ENCODE measurements at regions not wholly inside any gene's neighbourhood (a gene's known extent, or its start where the extent isn't known, plus 50 kb on each side); places are given as distances from the start of the nearest gene placed in this dataset.

DNA sequence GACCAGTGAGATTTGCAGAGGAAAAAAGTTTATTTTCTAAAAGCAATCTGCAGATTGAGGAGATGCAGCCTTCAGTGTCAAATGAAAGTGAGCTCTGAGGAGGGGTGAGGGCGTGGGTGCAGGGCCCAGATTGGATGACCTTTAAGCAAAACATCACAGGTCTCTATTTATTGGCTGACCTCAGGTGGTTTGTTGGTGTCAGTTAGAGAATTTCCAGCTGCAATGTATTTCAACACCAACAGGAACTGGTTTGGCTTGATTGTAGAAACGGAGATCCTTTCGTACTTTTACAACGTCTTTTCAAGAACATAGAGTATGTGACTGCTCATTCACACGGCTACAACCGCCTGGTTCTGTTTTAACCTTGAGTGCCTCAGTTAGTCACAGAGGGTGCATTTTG lies 1069.1 kb downstream of the EFNA5 start:
- Histone ChIP-seq H3K4me3 (ENCODE audit: low read length) (no peak overlapping the region), H3K36me3 (ENCODE audit: insufficient read depth, low read depth, low read length) (no peaks in the 10 kb centered on the region), H3K9ac (ENCODE audit: low read depth, low read length) (no peak overlapping the region), H3K9me3 (ENCODE audit: insufficient read depth, low read depth, low read length) (no peaks in the 10 kb centered on the region), H3K27me3 (ENCODE audit: insufficient read depth, low read length) (no peaks in the 10 kb centered on the region), H3K27ac (ENCODE audit: low read length) (no peak overlapping the region), H3K4me1 (ENCODE audit: insufficient read depth, low read length) (no peaks in the 10 kb centered on the region)

DNA sequence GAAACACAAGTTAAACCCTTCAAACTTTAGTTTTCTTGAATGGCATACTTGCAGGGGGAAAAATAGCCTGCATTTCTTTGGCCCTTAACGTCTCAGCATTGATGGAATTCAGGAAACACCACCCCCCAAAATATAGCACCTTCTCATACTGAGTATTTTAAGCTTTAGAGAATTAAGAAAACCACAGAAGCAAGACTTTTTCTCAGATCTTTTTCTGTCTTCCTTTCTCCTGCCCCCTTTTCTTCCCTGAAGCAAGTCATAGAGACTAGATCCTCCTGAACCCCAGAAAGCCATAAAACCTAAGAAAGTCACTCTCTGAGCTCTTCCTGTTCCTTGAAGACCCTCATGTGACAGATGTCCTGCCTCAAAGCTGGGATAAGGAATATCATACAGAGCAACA lies 1069.9 kb downstream of the EFNA5 start:
- Histone ChIP-seq H3K36me3 (ENCODE audit: insufficient read depth, low read depth, low read length) (no peaks in the 10 kb centered on the region), H3K9ac (ENCODE audit: low read depth, low read length) (no peak overlapping the region), H3K9me3 (ENCODE audit: insufficient read depth, low read depth, low read length) (no peaks in the 10 kb centered on the region), H3K4me1 (ENCODE audit: insufficient read depth, low read length) (no peaks in the 10 kb centered on the region), H3K27me3 (ENCODE audit: insufficient read depth, low read length) (no peaks in the 10 kb centered on the region), H3K27ac (ENCODE audit: low read length) (no peak overlapping the region), H3K4me3 (ENCODE audit: low read length) (no peak overlapping the region)

DNA sequence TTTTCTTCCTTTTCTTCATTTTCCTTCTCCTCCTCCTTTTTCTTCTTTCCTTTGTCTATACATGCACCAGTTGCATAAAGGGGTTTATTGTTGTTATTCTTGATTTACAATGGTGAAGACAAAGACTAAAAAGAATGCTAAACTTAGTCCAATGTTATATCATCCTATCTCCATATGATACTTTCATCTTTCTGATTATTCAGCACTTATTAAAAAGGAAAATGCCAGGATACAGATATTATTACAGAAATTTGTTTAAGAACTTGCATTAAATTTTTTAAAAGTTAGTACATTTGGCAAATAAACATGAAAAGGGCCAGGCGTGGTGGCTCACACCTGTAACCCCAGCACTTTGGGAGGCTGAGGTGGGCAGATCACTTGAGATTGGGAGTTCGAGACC lies 1074.9 kb downstream of the EFNA5 start:
- Histone ChIP-seq H3K9ac (ENCODE audit: low read depth, low read length) (no peak overlapping the region), H3K4me1 (ENCODE audit: insufficient read depth, low read length) (no peaks in the 10 kb centered on the region), H3K9me3 (ENCODE audit: insufficient read depth, low read depth, low read length) (no peaks in the 10 kb centered on the region), H3K27me3 (ENCODE audit: insufficient read depth, low read length) (no peaks in the 10 kb centered on the region), H3K27ac (ENCODE audit: low read length) (no peak overlapping the region), H3K4me3 (ENCODE audit: low read length) (no peak overlapping the region), H3K36me3 (ENCODE audit: insufficient read depth, low read depth, low read length) (no peaks in the 10 kb centered on the region)

DNA sequence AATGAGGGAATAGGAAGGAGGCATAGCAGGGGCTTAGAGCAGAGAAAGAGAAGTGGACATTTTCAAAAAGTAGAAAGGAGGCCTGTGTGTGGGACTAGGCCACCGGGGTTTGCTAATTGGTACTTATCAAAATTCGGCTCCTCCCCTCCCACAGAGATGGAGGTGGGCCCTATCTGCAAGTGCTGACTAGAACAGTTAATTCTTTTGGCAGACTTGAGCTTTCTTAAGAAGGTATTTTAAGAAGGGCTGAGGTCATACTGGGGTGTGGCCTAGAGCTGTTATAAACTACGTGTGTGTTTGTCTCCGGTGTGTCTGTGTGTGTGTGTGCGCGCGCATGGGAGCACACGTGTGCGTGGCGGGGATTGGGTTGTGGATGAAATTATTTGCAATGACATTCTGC lies 1086.5 kb downstream of the EFNA5 start:
- Histone ChIP-seq H3K36me3 (ENCODE audit: insufficient read depth, low read depth, low read length) (no peaks in the 10 kb centered on the region), H3K27ac (ENCODE audit: low read length) (no peak overlapping the region), H3K9me3 (ENCODE audit: insufficient read depth, low read depth, low read length) (no peaks in the 10 kb centered on the region), H3K9ac (ENCODE audit: low read depth, low read length) (no peak overlapping the region), H3K27me3 (ENCODE audit: insufficient read depth, low read length) (no peaks in the 10 kb centered on the region), H3K4me1 (ENCODE audit: insufficient read depth, low read length) (no peaks in the 10 kb centered on the region), H3K4me3 (ENCODE audit: low read length) (no peak overlapping the region)

DNA sequence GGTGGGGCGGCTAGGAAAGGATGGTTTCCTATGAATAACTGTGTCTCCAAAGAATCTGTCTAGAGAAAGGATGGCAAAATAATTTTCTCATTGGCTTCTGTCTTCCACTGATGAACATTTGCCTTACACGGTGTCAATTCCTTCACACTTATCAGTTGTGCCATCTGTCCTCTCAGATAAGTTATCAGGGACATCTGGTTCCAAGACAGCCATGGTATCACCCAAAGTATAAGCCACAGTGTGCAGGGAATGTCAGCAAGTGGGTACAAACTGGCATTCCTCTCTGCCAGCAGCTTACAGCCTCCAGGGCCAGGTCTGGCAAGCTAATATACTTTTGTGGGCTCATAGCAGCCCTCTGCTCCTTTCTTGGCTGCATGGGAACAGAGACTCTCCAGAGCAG lies 1092.0 kb downstream of the EFNA5 start:
- Histone ChIP-seq H3K36me3 (ENCODE audit: insufficient read depth, low read depth, low read length) (no peaks in the 10 kb centered on the region), H3K27me3 (ENCODE audit: insufficient read depth, low read length) (no peaks in the 10 kb centered on the region), H3K9me3 (ENCODE audit: insufficient read depth, low read depth, low read length) (no peaks in the 10 kb centered on the region), H3K4me1 (ENCODE audit: insufficient read depth, low read length) (no peaks in the 10 kb centered on the region), H3K9ac (ENCODE audit: low read depth, low read length) (no peak overlapping the region), H3K4me3 (ENCODE audit: low read length) (no peak overlapping the region), H3K27ac (ENCODE audit: low read length) (no peak overlapping the region)

DNA sequence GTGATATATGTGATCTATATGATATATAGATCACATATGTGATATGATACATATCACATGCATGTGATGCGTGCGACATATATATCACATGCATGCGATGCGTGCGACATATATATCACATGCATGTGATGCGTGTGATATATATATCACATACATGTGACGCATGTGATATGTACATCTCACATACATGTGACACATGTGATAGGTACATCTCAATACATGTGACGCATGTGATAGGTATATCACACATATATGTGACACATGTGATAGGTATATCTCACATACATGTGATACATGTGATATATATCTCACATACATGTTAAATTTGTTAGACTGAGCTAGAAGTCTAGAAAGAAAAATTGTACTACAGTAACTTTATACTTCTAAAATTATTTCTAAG lies 1095.9 kb downstream of the EFNA5 start:
- H3K27me3 ChIP-seq (ENCODE audit: insufficient read depth, low read length): no peaks in the 10 kb centered on the region
- no peaks in the 10 kb centered on the region for H3K9me3 ChIP-seq (ENCODE audit: insufficient read depth, low read depth, low read length)
- no peak overlapping the region for H3K27ac ChIP-seq (ENCODE audit: low read length)
- H3K4me3 ChIP-seq (ENCODE audit: low read length): no peak overlapping the region
- no peak overlapping the region for H3K9ac ChIP-seq (ENCODE audit: low read depth, low read length)
- H3K36me3 ChIP-seq (ENCODE audit: insufficient read depth, low read depth, low read length): no peaks in the 10 kb centered on the region
- no peaks in the 10 kb centered on the region for H3K4me1 ChIP-seq (ENCODE audit: insufficient read depth, low read length)

DNA sequence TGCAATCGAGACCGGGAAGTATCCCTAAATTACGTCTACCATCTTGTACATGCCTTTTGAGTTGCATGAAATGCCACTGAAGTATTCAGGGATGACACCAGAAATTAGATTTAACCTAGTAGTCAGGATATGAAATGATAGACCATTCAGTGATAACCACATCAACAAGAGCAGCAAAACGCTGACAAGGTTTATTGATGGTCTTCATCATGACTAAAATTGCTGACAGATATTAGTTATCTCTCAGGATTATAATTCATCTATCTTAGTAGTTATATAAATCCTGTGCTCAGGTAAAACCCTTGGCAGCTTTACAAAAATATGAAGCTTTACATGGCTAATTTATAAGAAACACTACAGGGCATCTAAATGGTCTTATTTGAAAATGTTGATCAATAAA lies 1104.7 kb downstream of the EFNA5 start:
- Histone ChIP-seq H3K9me3 (ENCODE audit: insufficient read depth, low read depth, low read length) (peaks cover 11% of the 10 kb centered on the region; the same call in 1 of the 2 replicates), H3K36me3 (ENCODE audit: insufficient read depth, low read depth, low read length) (no peaks in the 10 kb centered on the region), H3K27me3 (ENCODE audit: insufficient read depth, low read length) (no peaks in the 10 kb centered on the region), H3K27ac (ENCODE audit: low read length) (no peak overlapping the region), H3K4me3 (ENCODE audit: low read length) (no peak overlapping the region), H3K4me1 (ENCODE audit: insufficient read depth, low read length) (no peaks in the 10 kb centered on the region), H3K9ac (ENCODE audit: low read depth, low read length) (no peak overlapping the region)

DNA sequence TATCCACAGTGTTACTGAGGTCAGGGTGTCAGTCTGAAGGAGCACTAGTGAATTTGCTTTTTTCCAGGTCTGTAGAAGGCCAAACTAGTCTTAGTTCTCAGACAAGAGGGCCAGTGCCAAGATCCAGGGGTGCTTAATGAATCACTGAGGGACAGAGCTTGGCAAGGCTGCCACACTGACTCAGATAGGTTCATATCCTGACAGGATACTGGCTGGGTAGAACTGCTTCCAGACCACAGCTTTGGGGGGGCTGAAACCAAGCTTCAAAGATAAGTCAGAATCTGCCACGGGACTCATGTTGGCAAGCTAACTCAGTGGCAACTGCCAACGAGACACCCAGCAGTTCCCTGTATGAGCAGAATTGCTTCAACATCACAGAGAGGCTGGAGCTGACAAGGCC lies 1125.4 kb downstream of the EFNA5 start:
- H3K9ac ChIP-seq (ENCODE audit: low read depth, low read length): no peak overlapping the region
- no peaks in the 10 kb centered on the region for H3K27me3 ChIP-seq (ENCODE audit: insufficient read depth, low read length)
- H3K27ac ChIP-seq (ENCODE audit: low read length): no peak overlapping the region
- no peak overlapping the region for H3K4me3 ChIP-seq (ENCODE audit: low read length)
- H3K4me1 ChIP-seq (ENCODE audit: insufficient read depth, low read length): no peaks in the 10 kb centered on the region
- no peaks in the 10 kb centered on the region for H3K36me3 ChIP-seq (ENCODE audit: insufficient read depth, low read depth, low read length)
- H3K9me3 ChIP-seq (ENCODE audit: insufficient read depth, low read depth, low read length): peaks cover 16% of the 10 kb centered on the region

DNA sequence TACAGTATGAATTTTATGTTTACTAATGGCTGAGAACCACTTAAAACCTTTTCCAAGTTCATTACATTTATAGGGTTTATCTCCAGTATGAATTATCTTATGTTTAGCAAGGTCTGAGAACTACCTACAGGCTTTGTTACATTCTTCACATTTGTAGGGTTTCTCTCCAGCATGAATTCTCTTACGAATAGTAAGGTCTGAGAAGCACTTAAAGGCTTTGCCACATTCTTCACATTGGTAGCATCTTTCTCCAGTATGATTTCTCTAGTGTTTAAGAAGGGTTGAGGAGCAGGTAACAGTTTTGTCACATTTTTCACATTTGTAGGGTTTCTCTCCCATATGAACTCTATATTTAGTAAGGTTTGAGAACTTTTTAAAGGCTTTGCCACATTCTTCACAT lies 1127.4 kb downstream of the EFNA5 start:
- Histone ChIP-seq H3K9ac (ENCODE audit: low read depth, low read length) (no peak overlapping the region), H3K27ac (ENCODE audit: low read length) (no peak overlapping the region), H3K36me3 (ENCODE audit: insufficient read depth, low read depth, low read length) (no peaks in the 10 kb centered on the region), H3K27me3 (ENCODE audit: insufficient read depth, low read length) (no peaks in the 10 kb centered on the region), H3K9me3 (ENCODE audit: insufficient read depth, low read depth, low read length) (peaks cover 16% of the 10 kb centered on the region), H3K4me1 (ENCODE audit: insufficient read depth, low read length) (no peaks in the 10 kb centered on the region), H3K4me3 (ENCODE audit: low read length) (no peak overlapping the region)

DNA sequence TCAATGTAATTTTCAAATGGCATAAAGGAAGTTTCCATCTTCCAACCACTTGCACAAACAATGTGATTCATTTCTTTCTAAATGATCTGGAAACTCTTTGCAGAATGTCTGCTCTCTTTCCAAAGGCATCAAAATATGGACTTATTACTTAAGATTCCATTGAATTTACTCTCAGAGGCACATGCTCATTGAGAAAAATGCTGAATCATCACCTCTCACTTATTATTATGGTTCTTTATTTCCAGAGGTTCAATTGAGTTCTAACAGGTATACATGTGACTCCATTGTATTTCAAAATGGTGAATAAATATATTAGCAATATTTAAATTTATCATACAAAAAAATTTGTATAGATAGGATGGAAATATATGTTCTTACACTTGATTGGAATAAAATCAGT lies 1140.6 kb downstream of the EFNA5 start:
- Histone ChIP-seq H3K4me3 (ENCODE audit: low read length) (no peak overlapping the region), H3K27me3 (ENCODE audit: insufficient read depth, low read length) (no peaks in the 10 kb centered on the region), H3K36me3 (ENCODE audit: insufficient read depth, low read depth, low read length) (no peaks in the 10 kb centered on the region), H3K9me3 (ENCODE audit: insufficient read depth, low read depth, low read length) (no peaks in the 10 kb centered on the region), H3K27ac (ENCODE audit: low read length) (no peak overlapping the region), H3K4me1 (ENCODE audit: insufficient read depth, low read length) (no peaks in the 10 kb centered on the region), H3K9ac (ENCODE audit: low read depth, low read length) (no peak overlapping the region)

DNA sequence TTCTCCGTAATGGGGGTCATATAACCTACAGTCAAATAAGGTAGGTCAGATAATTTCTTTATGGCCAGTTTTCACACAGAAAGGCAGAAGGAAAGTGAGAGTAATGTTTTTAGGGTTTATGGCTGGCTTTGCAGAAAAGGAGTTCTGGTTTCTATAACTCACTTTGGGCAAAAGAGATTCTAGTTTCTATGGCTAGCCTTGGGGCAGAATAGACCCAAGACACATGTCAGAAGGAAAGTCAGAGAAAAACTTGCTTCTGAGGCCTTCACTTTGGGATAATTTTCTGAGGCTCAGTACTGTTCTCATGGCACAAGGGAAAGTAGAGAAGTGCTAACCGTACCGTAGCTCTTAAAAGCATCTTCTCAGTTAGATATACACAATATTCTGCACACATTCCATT lies 1145.3 kb downstream of the EFNA5 start:
- no peak overlapping the region for H3K9ac ChIP-seq (ENCODE audit: low read depth, low read length)
- no peaks in the 10 kb centered on the region for H3K4me1 ChIP-seq (ENCODE audit: insufficient read depth, low read length)
- H3K9me3 ChIP-seq (ENCODE audit: insufficient read depth, low read depth, low read length): no peaks in the 10 kb centered on the region
- H3K27me3 ChIP-seq (ENCODE audit: insufficient read depth, low read length): no peaks in the 10 kb centered on the region
- no peaks in the 10 kb centered on the region for H3K36me3 ChIP-seq (ENCODE audit: insufficient read depth, low read depth, low read length)
- H3K4me3 ChIP-seq (ENCODE audit: low read length): no peak overlapping the region
- H3K27ac ChIP-seq (ENCODE audit: low read length): no peak overlapping the region

DNA sequence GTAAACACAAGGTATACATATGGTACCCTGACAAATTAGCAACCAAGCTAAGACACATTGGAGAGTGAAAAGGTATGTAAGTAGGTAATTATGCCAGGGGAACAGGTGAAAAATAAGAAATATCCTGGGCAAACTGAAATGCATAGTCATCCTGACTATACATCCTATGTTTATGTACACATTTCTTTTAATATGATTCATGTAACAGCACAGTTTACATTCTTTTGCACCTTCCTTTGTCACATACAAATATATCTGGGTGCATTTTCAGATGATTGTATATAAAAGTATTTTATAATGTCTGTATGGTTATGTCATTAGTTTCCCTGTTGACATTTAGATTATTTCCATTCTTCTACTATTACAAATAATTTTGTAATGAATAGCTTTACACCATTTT lies 1146.9 kb downstream of the EFNA5 start:
- Histone ChIP-seq H3K27me3 (ENCODE audit: insufficient read depth, low read length) (no peaks in the 10 kb centered on the region), H3K9me3 (ENCODE audit: insufficient read depth, low read depth, low read length) (no peaks in the 10 kb centered on the region), H3K27ac (ENCODE audit: low read length) (no peak overlapping the region), H3K36me3 (ENCODE audit: insufficient read depth, low read depth, low read length) (no peaks in the 10 kb centered on the region), H3K9ac (ENCODE audit: low read depth, low read length) (no peak overlapping the region), H3K4me1 (ENCODE audit: insufficient read depth, low read length) (no peaks in the 10 kb centered on the region), H3K4me3 (ENCODE audit: low read length) (no peak overlapping the region)

DNA sequence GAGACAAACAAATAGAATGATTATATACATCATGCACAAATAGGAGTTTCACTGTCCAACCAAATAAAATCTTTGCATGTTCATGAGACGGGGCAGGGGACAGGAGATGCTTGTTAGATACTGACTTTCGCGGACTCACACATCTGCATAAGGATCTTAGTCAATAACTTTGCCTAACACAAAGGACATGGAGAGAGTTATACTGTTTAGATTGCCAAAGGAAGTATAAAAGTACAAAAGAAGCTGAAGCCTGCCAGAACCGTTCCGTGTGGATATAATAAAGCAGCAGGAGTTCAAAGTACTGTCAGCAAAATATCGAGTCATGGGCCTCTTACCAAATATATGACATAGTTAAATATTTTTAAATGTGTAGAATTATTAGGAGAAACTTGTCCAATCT lies 1148.4 kb downstream of the EFNA5 start:
- H3K27ac ChIP-seq (ENCODE audit: low read length): no peak overlapping the region
- no peaks in the 10 kb centered on the region for H3K27me3 ChIP-seq (ENCODE audit: insufficient read depth, low read length)
- H3K9me3 ChIP-seq (ENCODE audit: insufficient read depth, low read depth, low read length): no peaks in the 10 kb centered on the region
- H3K4me3 ChIP-seq (ENCODE audit: low read length): no peak overlapping the region
- no peaks in the 10 kb centered on the region for H3K4me1 ChIP-seq (ENCODE audit: insufficient read depth, low read length)
- no peak overlapping the region for H3K9ac ChIP-seq (ENCODE audit: low read depth, low read length)
- H3K36me3 ChIP-seq (ENCODE audit: insufficient read depth, low read depth, low read length): no peaks in the 10 kb centered on the region

Data from iPS-20b (cell line).